ENCODE measurements at regions not wholly inside any gene's neighbourhood (a gene's known extent, or its start where the extent isn't known, plus 50 kb on each side); places are given as distances from the start of the nearest gene placed in this dataset.

- H3K9me3 ChIP-seq (ENCODE audit: low read length), result no peaks in the 10 kb centered on the region
- no peak overlapping the region for H3K27ac ChIP-seq (ENCODE audit: low read depth, low read length)
- H3K9ac ChIP-seq (ENCODE audit: low read length), result no peak overlapping the region
- no peak overlapping the region for H3K4me3 ChIP-seq (ENCODE audit: low read depth in 1 of 2, low read length in 2 of 2)
- no peaks in the 10 kb centered on the region for H3K27me3 ChIP-seq (ENCODE audit: control insufficient read depth in 1 of 2, insufficient read depth in 2 of 2, low read length in 2 of 2)
- no peaks in the 10 kb centered on the region for H3K4me1 ChIP-seq (ENCODE audit: insufficient read depth, low read length)
- H3K36me3 ChIP-seq (ENCODE audit: insufficient read depth, low read length), result no peaks in the 10 kb centered on the region
These were observed 458.6 kb downstream of the NR2F1-AS1 start for GRCh38 chr5:93122446-93122845.

- Histone ChIP-seq H3K4me1 (ENCODE audit: insufficient read depth, low read length) (no peaks in the 10 kb centered on the region), H3K4me3 (ENCODE audit: low read depth in 1 of 2, low read length in 2 of 2) (no peak overlapping the region), H3K27ac (ENCODE audit: low read depth, low read length) (no peak overlapping the region), H3K36me3 (ENCODE audit: insufficient read depth, low read length) (no peaks in the 10 kb centered on the region), H3K9ac (ENCODE audit: low read length) (no peak overlapping the region), H3K27me3 (ENCODE audit: control insufficient read depth in 1 of 2, insufficient read depth in 2 of 2, low read length in 2 of 2) (no peaks in the 10 kb centered on the region), H3K9me3 (ENCODE audit: low read length) (no peaks in the 10 kb centered on the region)
These were observed 460.2 kb downstream of the NR2F1-AS1 start for GRCh38 chr5:93120771-93121170.

GRCh38 chr5:93120051-93120450 is 461.0 kb downstream of the NR2F1-AS1 start:
- Histone ChIP-seq H3K4me3 (ENCODE audit: low read depth in 1 of 2, low read length in 2 of 2) (no peak overlapping the region), H3K9ac (ENCODE audit: low read length) (no peak overlapping the region), H3K27ac (ENCODE audit: low read depth, low read length) (no peak overlapping the region), H3K36me3 (ENCODE audit: insufficient read depth, low read length) (no peaks in the 10 kb centered on the region), H3K4me1 (ENCODE audit: insufficient read depth, low read length) (no peaks in the 10 kb centered on the region), H3K27me3 (ENCODE audit: control insufficient read depth in 1 of 2, insufficient read depth in 2 of 2, low read length in 2 of 2) (no peaks in the 10 kb centered on the region), H3K9me3 (ENCODE audit: low read length) (no peaks in the 10 kb centered on the region)

GRCh38 chr5:93117751-93118531 is 463.1 kb downstream of the NR2F1-AS1 start:
- no peaks in the 10 kb centered on the region for H3K36me3 ChIP-seq (ENCODE audit: insufficient read depth, low read length)
- no peak overlapping the region for H3K9ac ChIP-seq (ENCODE audit: low read length)

GRCh38 chr5:93107805-93108520 is 473.1 kb downstream of the NR2F1-AS1 start:
- Histone ChIP-seq H3K4me1 (ENCODE audit: insufficient read depth, low read length) (peaks cover 11% of the 10 kb centered on the region), H3K36me3 (ENCODE audit: insufficient read depth, low read length) (no peaks in the 10 kb centered on the region)

More at GRCh38 chr5:93117751-93118531, 463.1 kb downstream of the NR2F1-AS1 start:
- Histone ChIP-seq H3K27ac (ENCODE audit: low read depth, low read length) (no peak overlapping the region), H3K9me3 (ENCODE audit: low read length) (no peaks in the 10 kb centered on the region), H3K4me1 (ENCODE audit: insufficient read depth, low read length) (no peaks in the 10 kb centered on the region), H3K27me3 (ENCODE audit: control insufficient read depth in 1 of 2, insufficient read depth in 2 of 2, low read length in 2 of 2) (no peaks in the 10 kb centered on the region), H3K4me3 (ENCODE audit: low read depth in 1 of 2, low read length in 2 of 2) (no peak overlapping the region)

DNA sequence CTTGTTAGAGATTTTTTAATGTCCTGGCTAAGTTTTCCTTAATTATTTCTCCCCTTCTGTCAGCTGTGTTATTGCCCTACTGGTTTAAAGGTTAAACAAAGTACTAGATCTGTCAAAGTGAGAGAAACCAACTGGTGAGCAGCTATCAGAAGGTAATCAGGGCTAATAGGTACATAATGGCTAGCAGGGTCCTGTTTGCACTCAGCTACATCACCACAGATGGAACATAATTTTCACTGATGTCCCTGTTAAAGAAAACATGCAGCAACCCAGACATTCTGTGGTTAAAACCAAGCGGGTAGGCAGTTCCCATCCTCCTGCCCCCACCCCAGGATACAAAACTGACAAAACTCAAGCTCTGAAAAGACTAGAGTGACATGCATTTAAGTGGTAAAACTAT is 473.9 kb downstream of the NR2F1-AS1 start:
- no peaks in the 10 kb centered on the region for H3K36me3 ChIP-seq (ENCODE audit: insufficient read depth, low read length)
- no peaks in the 10 kb centered on the region for H3K27me3 ChIP-seq (ENCODE audit: control insufficient read depth in 1 of 2, insufficient read depth in 2 of 2, low read length in 2 of 2)

More at GRCh38 chr5:93107805-93108520, 473.1 kb downstream of the NR2F1-AS1 start:
- no peaks in the 10 kb centered on the region for H3K27me3 ChIP-seq (ENCODE audit: control insufficient read depth in 1 of 2, insufficient read depth in 2 of 2, low read length in 2 of 2)
- no peak overlapping the region for H3K4me3 ChIP-seq (ENCODE audit: low read depth in 1 of 2, low read length in 2 of 2)
- no peak overlapping the region for H3K9ac ChIP-seq (ENCODE audit: low read length)
- H3K27ac ChIP-seq (ENCODE audit: low read depth, low read length), result no peak overlapping the region
- H3K9me3 ChIP-seq (ENCODE audit: low read length), result no peaks in the 10 kb centered on the region

GRCh38 chr5:93101661-93102060 is 479.4 kb downstream of the NR2F1-AS1 start:
- no peaks in the 10 kb centered on the region for H3K4me1 ChIP-seq (ENCODE audit: insufficient read depth, low read length)
- no peaks in the 10 kb centered on the region for H3K9me3 ChIP-seq (ENCODE audit: low read length)

More for the DNA sequence above, 473.9 kb downstream of the NR2F1-AS1 start:
- peaks cover 11% of the 10 kb centered on the region for H3K4me1 ChIP-seq (ENCODE audit: insufficient read depth, low read length)
- no peaks in the 10 kb centered on the region for H3K9me3 ChIP-seq (ENCODE audit: low read length)
- no peak overlapping the region for H3K4me3 ChIP-seq (ENCODE audit: low read depth in 1 of 2, low read length in 2 of 2)
- no peak overlapping the region for H3K27ac ChIP-seq (ENCODE audit: low read depth, low read length)
- H3K9ac ChIP-seq (ENCODE audit: low read length), result no peak overlapping the region

GRCh38 chr5:93100976-93101375 is 480.0 kb downstream of the NR2F1-AS1 start:
- H3K4me1 ChIP-seq (ENCODE audit: insufficient read depth, low read length), result no peaks in the 10 kb centered on the region
- H3K27ac ChIP-seq (ENCODE audit: low read depth, low read length), result no peak overlapping the region
- no peaks in the 10 kb centered on the region for H3K36me3 ChIP-seq (ENCODE audit: insufficient read depth, low read length)
- H3K9me3 ChIP-seq (ENCODE audit: low read length), result no peaks in the 10 kb centered on the region
- no peak overlapping the region for H3K4me3 ChIP-seq (ENCODE audit: low read depth in 1 of 2, low read length in 2 of 2)
- no peak overlapping the region for H3K9ac ChIP-seq (ENCODE audit: low read length)
- H3K27me3 ChIP-seq (ENCODE audit: control insufficient read depth in 1 of 2, insufficient read depth in 2 of 2, low read length in 2 of 2), result no peaks in the 10 kb centered on the region

More at GRCh38 chr5:93101661-93102060, 479.4 kb downstream of the NR2F1-AS1 start:
- Histone ChIP-seq H3K27ac (ENCODE audit: low read depth, low read length) (no peak overlapping the region), H3K36me3 (ENCODE audit: insufficient read depth, low read length) (no peaks in the 10 kb centered on the region), H3K27me3 (ENCODE audit: control insufficient read depth in 1 of 2, insufficient read depth in 2 of 2, low read length in 2 of 2) (no peaks in the 10 kb centered on the region), H3K9ac (ENCODE audit: low read length) (no peak overlapping the region), H3K4me3 (ENCODE audit: low read depth in 1 of 2, low read length in 2 of 2) (no peak overlapping the region)

DNA sequence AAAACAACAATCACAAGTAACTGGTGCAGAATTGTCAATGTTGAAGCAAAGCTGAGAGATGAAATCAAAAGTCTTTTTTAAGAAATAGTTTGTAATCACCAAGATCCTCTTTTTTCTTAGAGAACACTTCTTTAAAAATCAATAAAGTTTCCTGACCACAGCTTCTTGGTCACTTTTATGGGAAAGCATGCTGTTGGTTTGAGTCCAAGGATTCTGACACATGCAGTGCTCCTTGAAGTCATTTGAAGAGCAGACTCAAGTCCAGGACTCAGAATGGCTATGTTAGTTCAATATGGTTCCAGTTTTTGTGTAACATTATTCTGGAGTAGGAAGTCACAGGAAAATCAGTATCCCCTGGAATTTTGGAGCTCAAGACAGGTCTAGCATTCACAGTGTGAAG is 480.6 kb downstream of the NR2F1-AS1 start:
- Histone ChIP-seq H3K4me1 (ENCODE audit: insufficient read depth, low read length) (no peaks in the 10 kb centered on the region), H3K27me3 (ENCODE audit: control insufficient read depth in 1 of 2, insufficient read depth in 2 of 2, low read length in 2 of 2) (no peaks in the 10 kb centered on the region), H3K27ac (ENCODE audit: low read depth, low read length) (no peak overlapping the region), H3K9me3 (ENCODE audit: low read length) (no peaks in the 10 kb centered on the region), H3K36me3 (ENCODE audit: insufficient read depth, low read length) (no peaks in the 10 kb centered on the region), H3K4me3 (ENCODE audit: low read depth in 1 of 2, low read length in 2 of 2) (no peak overlapping the region), H3K9ac (ENCODE audit: low read length) (no peak overlapping the region)

- Histone ChIP-seq H3K27me3 (ENCODE audit: control insufficient read depth in 1 of 2, insufficient read depth in 2 of 2, low read length in 2 of 2) (no peaks in the 10 kb centered on the region), H3K4me1 (ENCODE audit: insufficient read depth, low read length) (no peaks in the 10 kb centered on the region), H3K4me3 (ENCODE audit: low read depth in 1 of 2, low read length in 2 of 2) (no peak overlapping the region), H3K27ac (ENCODE audit: low read depth, low read length) (no peak overlapping the region), H3K36me3 (ENCODE audit: insufficient read depth, low read length) (no peaks in the 10 kb centered on the region), H3K9me3 (ENCODE audit: low read length) (no peaks in the 10 kb centered on the region), H3K9ac (ENCODE audit: low read length) (no peak overlapping the region)
These were observed 481.1 kb downstream of the NR2F1-AS1 start for GRCh38 chr5:93099902-93100347.

- Histone ChIP-seq H3K27me3 (ENCODE audit: control insufficient read depth in 1 of 2, insufficient read depth in 2 of 2, low read length in 2 of 2) (no peaks in the 10 kb centered on the region), H3K9ac (ENCODE audit: low read length) (no peak overlapping the region), H3K4me1 (ENCODE audit: insufficient read depth, low read length) (no peaks in the 10 kb centered on the region), H3K4me3 (ENCODE audit: low read depth in 1 of 2, low read length in 2 of 2) (no peak overlapping the region), H3K9me3 (ENCODE audit: low read length) (no peaks in the 10 kb centered on the region), H3K27ac (ENCODE audit: low read depth, low read length) (no peak overlapping the region), H3K36me3 (ENCODE audit: insufficient read depth, low read length) (no peaks in the 10 kb centered on the region)
These were observed 484.5 kb downstream of the NR2F1-AS1 start for GRCh38 chr5:93096561-93096960.

Data from muscle layer of colon (tissue), 2 donors.